ENCODE measurements at regions not wholly inside any gene's neighbourhood (a gene's known extent, or its start where the extent isn't known, plus 50 kb on each side); places are given as distances from the start of the nearest gene placed in this dataset.

- Histone ChIP-seq H3K4me3 (ENCODE audit: insufficient read depth, low read depth, low read length) (no peak overlapping the region), H3K36me3 (replicated peaks; ENCODE audit: control insufficient read depth, insufficient read depth, low read length) (no peaks in the 10 kb centered on the region), H3K27me3 (ENCODE audit: control insufficient read depth, insufficient read depth, low read length) (no peaks in the 10 kb centered on the region)
- no peak for DNase-seq
Observed at GRCh38 chr9:30676651-30677050, 1707.8 kb upstream of the ACO1 start.

GRCh38 chr9:30677221-30677620, 1707.2 kb upstream of the ACO1 start:
- Histone ChIP-seq H3K27me3 (ENCODE audit: control insufficient read depth, insufficient read depth, low read length) (no peaks in the 10 kb centered on the region), H3K36me3 (replicated peaks; ENCODE audit: control insufficient read depth, insufficient read depth, low read length) (no peaks in the 10 kb centered on the region), H3K4me3 (ENCODE audit: insufficient read depth, low read depth, low read length) (no peak overlapping the region)
- no peak for DNase-seq

GRCh38 chr9:30688801-30689200, 1695.6 kb upstream of the ACO1 start:
- no peaks in the 10 kb centered on the region for H3K27me3 ChIP-seq (ENCODE audit: control insufficient read depth, insufficient read depth, low read length)
- DNase-seq = no peak
- H3K36me3 ChIP-seq (replicated peaks; ENCODE audit: control insufficient read depth, insufficient read depth, low read length) = no peaks in the 10 kb centered on the region
- no peak overlapping the region for H3K4me3 ChIP-seq (ENCODE audit: insufficient read depth, low read depth, low read length)

- Histone ChIP-seq H3K27me3 (ENCODE audit: control insufficient read depth, insufficient read depth, low read length) (no peaks in the 10 kb centered on the region), H3K4me3 (ENCODE audit: insufficient read depth, low read depth, low read length) (no peak overlapping the region), H3K36me3 (replicated peaks; ENCODE audit: control insufficient read depth, insufficient read depth, low read length) (no peaks in the 10 kb centered on the region)
- no peak for DNase-seq
Observed at GRCh38 chr9:30697958-30698357, 1686.5 kb upstream of the ACO1 start.

- no peak for DNase-seq
- Histone ChIP-seq H3K36me3 (replicated peaks; ENCODE audit: control insufficient read depth, insufficient read depth, low read length) (no peaks in the 10 kb centered on the region), H3K4me3 (ENCODE audit: insufficient read depth, low read depth, low read length) (no peak overlapping the region), H3K27me3 (ENCODE audit: control insufficient read depth, insufficient read depth, low read length) (no peaks in the 10 kb centered on the region)
Observed at GRCh38 chr9:30711591-30711990, 1672.9 kb upstream of the ACO1 start.

GRCh38 chr9:30713243-30713642, 1671.2 kb upstream of the ACO1 start:
- DNase-seq = no peak
- H3K27me3 ChIP-seq (ENCODE audit: control insufficient read depth, insufficient read depth, low read length) = no peaks in the 10 kb centered on the region
- no peaks in the 10 kb centered on the region for H3K36me3 ChIP-seq (replicated peaks; ENCODE audit: control insufficient read depth, insufficient read depth, low read length)
- no peak overlapping the region for H3K4me3 ChIP-seq (ENCODE audit: insufficient read depth, low read depth, low read length)

GRCh38 chr9:30714389-30714788, 1670.1 kb upstream of the ACO1 start:
- no peak for DNase-seq
- H3K4me3 ChIP-seq (ENCODE audit: insufficient read depth, low read depth, low read length) = no peak overlapping the region
- no peaks in the 10 kb centered on the region for H3K36me3 ChIP-seq (replicated peaks; ENCODE audit: control insufficient read depth, insufficient read depth, low read length)
- no peaks in the 10 kb centered on the region for H3K27me3 ChIP-seq (ENCODE audit: control insufficient read depth, insufficient read depth, low read length)

GRCh38 chr9:30718483-30718882, 1666.0 kb upstream of the ACO1 start:
- H3K36me3 ChIP-seq (replicated peaks; ENCODE audit: control insufficient read depth, insufficient read depth, low read length) = no peaks in the 10 kb centered on the region
- no peak for DNase-seq
- no peaks in the 10 kb centered on the region for H3K27me3 ChIP-seq (ENCODE audit: control insufficient read depth, insufficient read depth, low read length)
- H3K4me3 ChIP-seq (ENCODE audit: insufficient read depth, low read depth, low read length) = no peak overlapping the region

GRCh38 chr9:30722065-30722464, 1662.4 kb upstream of the ACO1 start:
- no peak overlapping the region for H3K4me3 ChIP-seq (ENCODE audit: insufficient read depth, low read depth, low read length)
- no peaks in the 10 kb centered on the region for H3K36me3 ChIP-seq (replicated peaks; ENCODE audit: control insufficient read depth, insufficient read depth, low read length)
- no peaks in the 10 kb centered on the region for H3K27me3 ChIP-seq (ENCODE audit: control insufficient read depth, insufficient read depth, low read length)
- DNase-seq = no peak

GRCh38 chr9:30723656-30724055, 1660.8 kb upstream of the ACO1 start:
- no peaks in the 10 kb centered on the region for H3K36me3 ChIP-seq (replicated peaks; ENCODE audit: control insufficient read depth, insufficient read depth, low read length)
- no peak overlapping the region for H3K4me3 ChIP-seq (ENCODE audit: insufficient read depth, low read depth, low read length)
- no peak for DNase-seq
- no peaks in the 10 kb centered on the region for H3K27me3 ChIP-seq (ENCODE audit: control insufficient read depth, insufficient read depth, low read length)

- no peak for DNase-seq
- H3K36me3 ChIP-seq (replicated peaks; ENCODE audit: control insufficient read depth, insufficient read depth, low read length) = no peaks in the 10 kb centered on the region
Observed at GRCh38 chr9:30732060-30732459, 1652.4 kb upstream of the ACO1 start.

GRCh38 chr9:30744871-30745270, 1639.6 kb upstream of the ACO1 start:
- no peak for DNase-seq
- Histone ChIP-seq H3K36me3 (replicated peaks; ENCODE audit: control insufficient read depth, insufficient read depth, low read length) (no peaks in the 10 kb centered on the region), H3K27me3 (ENCODE audit: control insufficient read depth, insufficient read depth, low read length) (no peaks in the 10 kb centered on the region), H3K4me3 (ENCODE audit: insufficient read depth, low read depth, low read length) (no peak overlapping the region)

More at GRCh38 chr9:30732060-30732459, 1652.4 kb upstream of the ACO1 start:
- Histone ChIP-seq H3K4me3 (ENCODE audit: insufficient read depth, low read depth, low read length) (no peak overlapping the region), H3K27me3 (ENCODE audit: control insufficient read depth, insufficient read depth, low read length) (no peaks in the 10 kb centered on the region)

GRCh38 chr9:30746589-30746988, 1637.9 kb upstream of the ACO1 start:
- no peak overlapping the region for H3K4me3 ChIP-seq (ENCODE audit: insufficient read depth, low read depth, low read length)
- no peaks in the 10 kb centered on the region for H3K36me3 ChIP-seq (replicated peaks; ENCODE audit: control insufficient read depth, insufficient read depth, low read length)
- no peaks in the 10 kb centered on the region for H3K27me3 ChIP-seq (ENCODE audit: control insufficient read depth, insufficient read depth, low read length)
- DNase-seq = no peak

- no peak for DNase-seq
- Histone ChIP-seq H3K36me3 (replicated peaks; ENCODE audit: control insufficient read depth, insufficient read depth, low read length) (no peaks in the 10 kb centered on the region), H3K27me3 (ENCODE audit: control insufficient read depth, insufficient read depth, low read length) (no peaks in the 10 kb centered on the region), H3K4me3 (ENCODE audit: insufficient read depth, low read depth, low read length) (no peak overlapping the region)
Observed at GRCh38 chr9:30757723-30758122, 1626.7 kb upstream of the ACO1 start.

- DNase-seq = no peak
- Histone ChIP-seq H3K4me3 (ENCODE audit: insufficient read depth, low read depth, low read length) (no peak overlapping the region), H3K36me3 (replicated peaks; ENCODE audit: control insufficient read depth, insufficient read depth, low read length) (no peaks in the 10 kb centered on the region), H3K27me3 (ENCODE audit: control insufficient read depth, insufficient read depth, low read length) (no peaks in the 10 kb centered on the region)
Observed at GRCh38 chr9:30758726-30759446, 1625.6 kb upstream of the ACO1 start.

- Histone ChIP-seq H3K4me3 (ENCODE audit: insufficient read depth, low read depth, low read length) (no peak overlapping the region), H3K27me3 (ENCODE audit: control insufficient read depth, insufficient read depth, low read length) (no peaks in the 10 kb centered on the region; the same call in 1 of the 2 replicates), H3K36me3 (replicated peaks; ENCODE audit: control insufficient read depth, insufficient read depth, low read length) (no peaks in the 10 kb centered on the region)
- DNase-seq = no peak
Observed at GRCh38 chr9:30765318-30765717, 1619.1 kb upstream of the ACO1 start.
